D341Med (cell line): ENCODE measurements at regions not wholly inside any gene's neighbourhood (a gene's known extent, or its start where the extent isn't known, plus 50 kb on each side); places are given as distances from the start of the nearest gene placed in this dataset.

Source experiments
- DNase-seq: peaks from one replicate; pipeline ENCODE4 v3.0.0; 2012; ENCODE audit warnings: low spot score

DNA sequence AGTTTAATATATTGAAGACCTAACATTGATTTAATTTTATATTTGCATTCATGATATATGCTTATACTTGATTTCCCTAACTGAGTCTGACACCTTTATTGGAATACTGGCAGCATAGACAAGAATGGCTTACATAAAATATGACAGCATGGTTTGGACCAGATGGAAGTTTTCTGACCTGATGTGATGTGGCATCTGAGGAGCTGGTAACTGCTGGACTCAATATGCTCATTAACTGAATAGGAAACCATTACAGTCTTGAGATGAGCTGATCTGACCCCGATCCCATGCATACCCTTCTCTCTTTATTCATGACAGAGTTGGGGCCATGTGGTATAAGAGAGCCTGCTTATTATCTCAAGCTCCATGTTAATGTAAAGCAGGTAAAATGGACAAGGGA lies 604.8 kb upstream of the SEL1L start:
- no peak for DNase-seq

GRCh38 chr14:82146846-82147245 lies 613.2 kb upstream of the SEL1L start:
- no peak for DNase-seq

DNA sequence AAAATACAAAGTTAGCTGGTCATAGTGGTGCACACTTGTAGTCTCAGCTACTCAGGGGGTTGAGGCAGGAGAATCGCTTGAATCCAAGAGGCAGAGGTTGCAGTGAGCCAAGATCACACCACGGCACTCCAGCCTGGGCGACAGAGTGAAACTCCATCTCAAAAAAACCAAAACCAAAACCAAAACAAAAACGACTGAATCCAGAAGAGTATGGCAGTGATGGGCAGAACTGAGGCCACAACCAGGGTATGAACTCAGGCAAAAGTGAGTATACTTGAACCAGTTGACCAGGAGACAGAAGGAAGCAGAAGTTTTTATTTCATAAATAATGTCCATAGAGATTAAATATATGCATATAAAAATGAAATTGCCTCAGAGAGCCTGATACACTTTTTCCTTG lies 620.0 kb upstream of the SEL1L start:
- no peak for DNase-seq

DNA sequence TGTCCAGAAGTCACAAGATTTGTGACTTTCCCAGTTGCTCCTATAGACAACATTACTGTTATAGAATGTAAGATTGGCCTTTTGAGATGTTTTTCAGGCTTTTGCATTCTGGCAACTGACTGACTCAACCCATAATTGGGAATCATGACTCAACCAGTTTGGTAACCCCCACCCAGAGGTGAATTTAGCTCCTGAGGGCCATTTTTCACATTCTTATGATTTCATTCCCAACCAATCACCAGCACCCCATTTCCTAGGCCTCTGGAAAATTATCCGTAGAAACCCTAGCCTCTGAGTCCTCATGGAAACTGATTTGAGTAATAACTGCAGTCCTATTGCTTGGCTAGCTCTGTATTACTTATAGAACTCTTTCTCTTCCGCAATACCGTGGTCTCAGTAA lies 626.0 kb upstream of the SEL1L start:
- DNase-seq, result no peak

- DNase-seq, result no peak
Measured at GRCh38 chr14:82180139-82180538, 646.5 kb upstream of the SEL1L start.

DNA sequence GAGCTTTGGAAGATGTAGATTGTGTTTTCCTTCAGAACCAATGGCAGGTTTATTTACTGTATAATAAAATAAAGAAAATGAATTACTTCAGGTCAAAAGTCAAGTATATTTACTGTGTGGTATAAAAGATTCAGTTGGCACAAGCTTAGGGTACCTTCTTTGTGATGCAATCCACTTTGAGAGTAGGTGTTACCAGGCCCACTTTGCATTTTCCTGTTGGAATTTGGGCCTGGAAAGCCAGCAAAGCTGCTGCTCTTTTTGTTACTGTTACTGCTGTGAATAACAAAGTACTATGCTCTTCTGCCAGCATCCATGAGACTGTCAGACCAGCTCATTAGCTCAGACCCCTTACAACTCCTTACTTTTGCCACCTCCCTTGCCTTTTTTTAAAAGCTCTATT lies 649.0 kb upstream of the SEL1L start:
- DNase-seq, result no peak

DNA sequence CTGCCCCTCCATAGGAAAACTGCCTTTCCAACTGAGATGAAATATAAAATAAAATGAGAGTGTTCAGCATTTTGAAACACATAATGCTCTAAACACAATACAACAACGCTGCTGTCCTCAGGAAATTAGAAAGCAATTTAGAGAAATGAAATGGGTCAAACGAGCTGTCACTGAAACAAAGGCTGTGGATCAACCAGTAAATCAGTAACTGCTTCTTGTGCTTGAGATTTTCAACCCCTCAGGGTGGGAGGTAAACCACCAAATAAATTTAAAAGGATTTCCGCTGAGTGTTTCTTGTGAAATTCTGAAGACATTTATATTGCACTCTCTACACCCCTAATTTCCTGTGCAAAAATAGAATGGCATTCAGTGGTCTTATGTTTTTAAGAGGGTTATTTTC lies 657.1 kb upstream of the SEL1L start:
- no peak for DNase-seq

DNA sequence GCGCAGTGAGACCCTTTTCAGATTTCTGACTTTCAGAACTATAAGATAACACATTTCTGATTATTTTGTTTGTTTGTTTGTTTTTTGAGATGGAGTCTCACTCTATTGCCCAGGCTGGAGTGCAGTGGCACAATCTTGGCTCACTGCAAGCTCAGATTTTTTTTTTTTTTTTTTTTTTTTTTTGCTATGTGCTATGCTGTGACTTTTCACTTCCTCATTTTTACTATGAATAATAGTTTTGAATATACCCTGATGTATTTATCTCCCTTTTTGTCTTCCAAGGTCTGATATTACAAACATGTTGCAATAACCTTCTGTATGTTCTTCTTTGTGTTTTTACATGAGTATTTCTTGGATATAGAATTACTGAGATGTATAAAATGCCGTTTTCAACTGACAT lies 658.7 kb upstream of the SEL1L start:
- DNase-seq, result no peak

- DNase-seq, result no peak
Measured at GRCh38 chr14:82223276-82223675, 689.6 kb upstream of the SEL1L start.

DNA sequence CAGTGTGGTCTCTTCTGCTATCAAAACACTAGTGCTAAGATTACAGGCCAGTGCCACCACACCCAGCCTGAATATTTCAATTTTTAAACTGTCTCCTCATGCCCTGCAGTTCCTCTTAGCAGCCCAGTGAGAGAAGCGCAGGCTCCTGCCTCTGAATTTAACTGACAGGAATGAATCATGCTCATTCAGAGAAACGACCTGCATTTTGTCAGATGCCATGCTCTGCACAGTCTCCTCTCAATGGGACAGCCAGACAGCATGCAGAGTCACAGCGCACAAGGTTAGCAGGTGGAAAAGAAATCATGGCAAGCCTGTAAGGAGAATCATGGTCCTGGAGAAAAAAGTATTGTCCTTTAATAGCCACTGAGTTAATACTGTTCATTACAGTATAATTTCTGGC lies 691.0 kb upstream of the SEL1L start:
- no peak for DNase-seq

DNA sequence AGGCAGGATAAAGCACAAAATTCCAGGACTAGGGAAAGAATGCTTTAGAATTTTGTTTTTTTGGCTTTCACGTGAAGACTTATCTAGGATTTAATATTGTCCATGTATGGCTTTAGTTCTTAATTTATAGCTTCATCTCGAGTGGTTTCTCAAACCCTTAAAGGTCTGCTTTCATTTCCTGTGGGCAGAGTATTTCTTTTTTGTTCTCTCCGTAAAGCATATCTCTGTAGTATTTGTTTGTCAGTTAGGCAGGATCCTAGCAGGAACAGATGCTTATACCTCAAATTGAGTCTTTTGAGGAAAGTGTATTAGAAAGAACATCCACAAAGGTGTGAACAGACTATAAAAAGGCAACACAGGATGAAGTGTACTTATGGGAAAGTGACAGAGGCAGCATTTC lies 697.1 kb upstream of the SEL1L start:
- no peak for DNase-seq

DNA sequence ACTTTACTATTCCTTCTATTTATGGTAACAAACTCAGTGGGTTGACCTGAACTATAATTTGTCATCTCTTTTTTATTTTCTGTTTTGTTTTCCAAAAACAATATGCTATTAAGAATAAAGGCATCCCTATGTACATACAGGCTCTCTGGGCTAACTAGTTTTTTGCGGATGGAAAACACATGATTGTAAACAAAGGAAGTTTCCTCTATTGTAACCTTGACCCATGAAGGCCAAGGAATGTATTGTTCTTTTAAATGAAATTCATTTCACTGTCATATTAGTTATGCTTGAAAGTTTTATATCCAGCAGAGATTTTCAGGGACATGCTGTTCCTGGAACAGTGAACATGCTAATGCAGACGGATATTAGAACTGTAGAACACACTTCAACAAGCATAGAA lies 705.0 kb upstream of the SEL1L start:
- DNase-seq, result no peak

DNA sequence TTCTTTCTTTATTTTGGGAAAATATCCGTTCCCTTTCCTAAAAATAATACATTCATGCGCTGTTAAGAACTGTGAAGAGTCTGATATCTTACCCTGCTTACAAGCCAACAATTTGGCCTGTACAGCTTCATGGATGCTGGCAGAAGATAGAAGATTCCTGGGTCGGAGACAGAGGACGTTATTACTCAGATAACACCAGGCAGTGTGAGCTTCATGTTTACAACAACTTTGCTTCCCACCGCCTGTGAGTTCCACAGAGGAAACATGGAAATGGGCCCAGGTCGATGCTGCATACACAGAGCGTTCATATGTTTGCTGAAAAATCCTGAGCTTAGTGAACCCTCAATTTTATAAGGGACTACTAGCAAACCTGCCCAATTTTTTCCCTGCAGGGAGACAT lies 705.6 kb upstream of the SEL1L start:
- DNase-seq, result no peak

DNA sequence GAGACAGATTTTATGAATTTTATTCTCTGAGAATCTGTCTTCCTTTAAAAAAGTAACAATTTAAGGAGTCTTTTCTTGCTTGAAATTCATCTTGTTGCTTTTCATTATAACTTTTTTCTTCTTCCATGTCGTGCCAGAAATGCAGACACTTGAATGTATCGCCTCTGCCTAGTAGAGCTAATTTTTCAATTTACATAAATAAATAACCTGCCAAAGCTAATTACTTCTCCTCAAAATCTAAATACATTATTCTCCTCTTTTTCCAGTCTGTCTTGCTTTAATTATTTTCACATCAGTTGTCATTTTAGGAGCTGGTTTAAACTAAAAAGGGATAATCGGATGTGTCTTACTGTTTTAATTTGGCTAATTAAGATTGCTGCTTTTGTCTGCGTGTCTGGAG lies 711.1 kb upstream of the SEL1L start:
- no peak for DNase-seq

GRCh38 chr14:82251494-82251893 lies 717.8 kb upstream of the SEL1L start:
- DNase-seq, result no peak

DNA sequence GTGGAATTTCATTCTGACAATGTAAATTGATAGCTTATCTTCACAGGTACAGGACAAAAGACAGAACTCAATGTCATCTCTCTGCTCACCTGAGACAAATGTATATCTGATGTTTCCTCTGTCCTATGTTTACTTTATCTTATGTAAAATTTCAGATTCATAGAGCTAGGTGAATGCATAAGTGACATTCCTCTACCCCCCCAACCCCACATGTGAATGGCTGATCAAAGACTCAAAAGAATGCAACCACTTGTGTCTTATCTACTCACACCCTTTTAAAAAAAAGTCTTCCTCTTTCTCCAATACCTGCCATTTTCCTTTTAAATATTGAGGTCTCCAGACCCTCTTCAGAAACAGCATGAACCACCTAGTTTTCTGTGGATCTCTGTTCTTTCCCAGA lies 736.6 kb upstream of the SEL1L start:
- DNase-seq, result no peak

- no peak for DNase-seq
Measured at GRCh38 chr14:82298811-82299210, 765.2 kb upstream of the SEL1L start.

- DNase-seq, result no peak
Measured at GRCh38 chr14:82309199-82309598, 775.5 kb upstream of the SEL1L start.

DNA sequence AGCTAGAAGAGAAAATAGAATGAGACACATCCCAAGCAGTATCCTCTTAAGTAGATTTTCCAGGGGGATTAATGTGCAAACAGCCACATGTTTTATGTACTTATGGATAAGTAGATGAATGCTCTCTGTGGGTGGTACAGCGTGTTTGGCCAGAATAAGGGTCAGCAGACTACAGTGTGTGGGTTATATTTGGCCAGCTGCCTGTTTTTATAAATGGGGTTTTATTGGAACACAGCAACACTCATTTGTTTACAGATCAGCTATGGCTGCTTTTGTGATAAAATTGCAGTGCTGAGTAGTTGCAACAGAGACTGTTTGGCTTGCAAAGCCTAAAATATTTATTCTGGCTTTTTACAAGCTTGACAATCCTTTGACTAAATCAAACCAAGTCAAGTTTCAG lies 780.2 kb upstream of the SEL1L start:
- peak; percentile 33 for DNase-seq

- DNase-seq, result no peak
Measured at GRCh38 chr14:82328442-82328841, 794.8 kb upstream of the SEL1L start.

DNA sequence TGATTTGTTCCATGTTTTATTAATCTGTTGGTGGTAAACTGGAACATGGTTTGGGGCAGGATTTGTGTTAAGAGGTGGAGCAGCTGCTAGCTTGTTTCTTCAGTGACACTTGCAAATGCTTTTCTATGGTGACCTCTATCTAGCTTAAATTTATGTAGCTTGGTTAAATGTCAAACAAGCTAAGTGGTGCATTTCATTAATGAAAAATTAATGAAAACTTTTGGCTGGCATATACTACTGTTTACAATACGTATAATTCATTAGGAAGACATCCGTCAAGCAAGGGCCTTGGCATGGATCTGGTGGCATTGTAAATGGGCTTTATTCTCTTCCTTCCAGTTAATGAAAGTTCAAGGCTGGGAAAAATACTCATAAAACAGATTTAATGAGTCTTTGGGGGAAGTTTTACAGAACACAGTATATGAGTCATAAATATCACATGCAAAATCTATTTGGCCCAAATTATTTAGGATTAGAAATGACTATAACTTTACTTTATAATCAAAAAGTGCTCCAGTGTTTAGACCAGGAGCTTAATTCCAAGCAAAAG lies 807.7 kb upstream of the SEL1L start:
- DNase-seq, result no peak

GRCh38 chr14:82342596-82342995 lies 808.9 kb upstream of the SEL1L start:
- no peak for DNase-seq

DNA sequence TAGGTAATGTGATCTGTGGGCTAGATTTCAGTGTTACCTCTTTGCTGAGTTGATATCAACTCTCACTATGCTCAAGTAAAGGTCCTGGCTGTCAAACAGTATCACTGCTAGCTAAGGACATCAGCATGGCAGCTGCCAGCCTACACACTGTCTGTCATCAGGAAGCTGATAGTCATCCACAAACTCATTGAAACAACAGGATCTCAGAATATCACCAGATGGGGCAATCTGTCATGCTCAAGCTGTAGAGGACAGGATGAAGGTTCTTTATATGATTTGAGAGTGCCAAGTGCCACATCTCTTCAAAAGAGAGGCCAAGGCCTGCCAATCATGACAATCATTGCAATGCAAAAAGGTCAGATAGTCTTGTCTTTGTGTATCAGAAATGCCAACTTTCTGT lies 811.5 kb upstream of the SEL1L start:
- DNase-seq, result no peak

DNA sequence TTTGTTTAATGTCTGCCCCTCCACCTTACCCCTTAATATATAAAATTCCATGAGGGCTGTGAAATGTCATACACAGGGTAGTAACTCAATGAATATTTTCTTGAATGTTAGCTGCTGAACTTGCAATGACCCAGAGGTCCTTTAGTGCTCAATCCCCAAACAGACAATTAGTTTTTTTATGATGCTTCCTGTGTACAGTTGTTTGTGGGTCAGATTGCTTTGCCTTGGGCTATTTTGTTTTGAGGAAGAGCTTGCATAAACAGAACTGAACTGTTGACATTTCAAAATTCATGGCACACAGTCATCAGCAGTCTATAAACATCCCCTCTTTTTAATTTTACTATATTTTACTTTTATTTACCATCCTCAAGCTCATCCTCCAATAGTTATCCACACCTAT lies 820.5 kb upstream of the SEL1L start:
- DNase-seq, result no peak

DNA sequence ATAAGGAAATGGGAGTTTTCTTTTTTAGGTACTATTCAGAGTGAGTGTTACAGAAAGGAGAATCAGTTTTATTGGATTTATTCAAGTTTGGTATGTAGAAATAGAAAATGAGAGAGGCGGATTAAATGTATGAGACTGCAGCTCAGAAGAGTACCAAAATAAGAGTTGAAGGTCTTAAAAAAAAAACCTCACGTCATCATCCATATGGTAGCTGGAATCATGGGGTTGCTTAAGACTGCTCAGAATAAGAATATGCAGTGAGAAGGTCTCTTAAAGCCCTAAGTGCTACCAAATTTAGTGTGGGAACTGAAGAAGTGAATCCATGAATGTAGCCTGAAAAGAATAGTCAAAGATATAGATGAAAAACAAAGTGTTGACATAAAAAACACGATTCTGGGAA lies 825.5 kb upstream of the SEL1L start:
- DNase-seq, result no peak
